ENCODE measurements at regions not wholly inside any gene's neighbourhood (a gene's known extent, or its start where the extent isn't known, plus 50 kb on each side); places are given as distances from the start of the nearest gene placed in this dataset.

DNA sequence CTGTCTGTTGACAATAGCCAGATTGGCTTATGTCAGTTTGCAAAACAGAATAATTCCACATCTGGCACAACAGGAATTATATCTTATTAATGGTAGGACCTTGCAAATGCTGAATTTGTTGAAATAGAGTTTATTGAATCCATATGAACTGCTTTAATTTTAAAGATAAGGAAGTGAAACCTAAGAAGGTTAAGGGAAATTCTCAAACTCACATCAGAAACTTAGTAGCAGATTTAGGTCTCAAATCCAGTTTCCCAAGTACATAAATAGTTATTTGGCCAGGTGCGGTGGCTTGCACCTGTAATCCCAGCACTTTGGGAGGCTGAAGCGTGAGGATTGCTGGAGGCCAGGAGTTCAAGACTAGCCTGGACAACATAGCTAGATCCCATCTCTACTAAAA, 117.1 kb downstream of the HNRNPD start:
- Histone ChIP-seq H3K4me3 (no peak overlapping the region), H3K9ac (ENCODE audit: low read depth in 2 of 2, low read length in 2 of 2) (no peak overlapping the region), H3K4me1 (no peaks in the 10 kb centered on the region), H3K27ac (no peak overlapping the region), H3K36me3 (no peaks in the 10 kb centered on the region), H3K27me3 (no peaks in the 10 kb centered on the region), H3K9me3 (no peaks in the 10 kb centered on the region)
- no peak for DNase-seq
- TF ChIP-seq, protein P1, sequence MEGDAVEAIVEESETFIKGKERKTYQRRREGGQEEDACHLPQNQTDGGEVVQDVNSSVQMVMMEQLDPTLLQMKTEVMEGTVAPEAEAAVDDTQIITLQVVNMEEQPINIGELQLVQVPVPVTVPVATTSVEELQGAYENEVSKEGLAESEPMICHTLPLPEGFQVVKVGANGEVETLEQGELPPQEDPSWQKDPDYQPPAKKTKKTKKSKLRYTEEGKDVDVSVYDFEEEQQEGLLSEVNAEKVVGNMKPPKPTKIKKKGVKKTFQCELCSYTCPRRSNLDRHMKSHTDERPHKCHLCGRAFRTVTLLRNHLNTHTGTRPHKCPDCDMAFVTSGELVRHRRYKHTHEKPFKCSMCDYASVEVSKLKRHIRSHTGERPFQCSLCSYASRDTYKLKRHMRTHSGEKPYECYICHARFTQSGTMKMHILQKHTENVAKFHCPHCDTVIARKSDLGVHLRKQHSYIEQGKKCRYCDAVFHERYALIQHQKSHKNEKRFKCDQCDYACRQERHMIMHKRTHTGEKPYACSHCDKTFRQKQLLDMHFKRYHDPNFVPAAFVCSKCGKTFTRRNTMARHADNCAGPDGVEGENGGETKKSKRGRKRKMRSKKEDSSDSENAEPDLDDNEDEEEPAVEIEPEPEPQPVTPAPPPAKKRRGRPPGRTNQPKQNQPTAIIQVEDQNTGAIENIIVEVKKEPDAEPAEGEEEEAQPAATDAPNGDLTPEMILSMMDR (IDR thresholded peaks at IDR 0.05) = no peak
- intact Hi-C loops (cut with DNase I) = no loop called here

DNA sequence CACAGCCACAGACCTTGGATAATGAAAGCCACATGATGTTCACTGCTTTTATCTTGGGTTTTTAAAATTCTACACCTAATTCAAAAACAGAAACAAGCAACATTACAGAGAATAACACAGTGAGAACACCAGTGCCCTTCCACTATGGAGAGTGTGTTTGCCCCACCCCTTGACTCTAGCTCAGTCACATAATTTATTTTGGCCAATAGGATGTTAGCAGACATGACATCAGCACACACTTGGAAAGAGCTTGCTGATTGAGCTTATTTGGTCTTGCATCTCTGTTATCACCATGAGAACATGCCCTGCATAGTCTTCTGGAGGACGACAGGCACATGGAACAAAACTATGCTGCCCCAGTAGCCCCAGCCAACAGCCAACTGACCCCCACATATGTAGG, 118.1 kb downstream of the HNRNPD start:
- intact Hi-C loops (cut with DNase I) = no loop called here
- Histone ChIP-seq H3K4me3 (no peak overlapping the region), H3K36me3 (no peaks in the 10 kb centered on the region), H3K9ac (ENCODE audit: low read depth in 2 of 2, low read length in 2 of 2) (no peak overlapping the region), H3K9me3 (no peaks in the 10 kb centered on the region), H3K4me1 (no peaks in the 10 kb centered on the region), H3K27me3 (no peaks in the 10 kb centered on the region), H3K27ac (no peak overlapping the region)
- DNase-seq = no peak
- TF ChIP-seq, protein P1 (IDR thresholded peaks at IDR 0.05) = no peak

GRCh38 chr4:82248903-82249632, 124.7 kb downstream of the HNRNPD start:
- intact Hi-C loops (cut with DNase I) = no loop called here
- Histone ChIP-seq H3K27me3 (no peaks in the 10 kb centered on the region), H3K4me3 (no peak overlapping the region), H3K36me3 (no peaks in the 10 kb centered on the region), H3K27ac (no peak overlapping the region), H3K9ac (ENCODE audit: low read depth in 2 of 2, low read length in 2 of 2) (no peak overlapping the region), H3K9me3 (no peaks in the 10 kb centered on the region), H3K4me1 (no peaks in the 10 kb centered on the region)
- no peak for DNase-seq
- TF ChIP-seq, protein P1 (IDR thresholded peaks at IDR 0.05) = no peak

GRCh38 chr4:82247629-82248028, 126.2 kb downstream of the HNRNPD start:
- no peak for DNase-seq
- H3K36me3 ChIP-seq = no peaks in the 10 kb centered on the region
- intact Hi-C loops (cut with DNase I) = no loop called here
- no peak overlapping the region for H3K4me3 ChIP-seq
- H3K27ac ChIP-seq = no peak overlapping the region
- H3K9me3 ChIP-seq = no peaks in the 10 kb centered on the region
- no peaks in the 10 kb centered on the region for H3K4me1 ChIP-seq
- no peak overlapping the region for H3K9ac ChIP-seq (ENCODE audit: low read depth in 2 of 2, low read length in 2 of 2)
- no peaks in the 10 kb centered on the region for H3K27me3 ChIP-seq
- TF ChIP-seq, protein P1 (IDR thresholded peaks at IDR 0.05) = no peak

- intact Hi-C loops (cut with DNase I) = no loop called here
- H3K9me3 ChIP-seq = no peaks in the 10 kb centered on the region
- H3K27me3 ChIP-seq = no peaks in the 10 kb centered on the region
- no peaks in the 10 kb centered on the region for H3K4me1 ChIP-seq
- H3K27ac ChIP-seq = no peak overlapping the region
- TF ChIP-seq, protein P1 (IDR thresholded peaks at IDR 0.05) = no peak
- no peak for DNase-seq
- H3K9ac ChIP-seq (ENCODE audit: low read depth in 2 of 2, low read length in 2 of 2) = no peak overlapping the region
- no peak overlapping the region for H3K4me3 ChIP-seq
- H3K36me3 ChIP-seq = no peaks in the 10 kb centered on the region
These were observed 126.6 kb downstream of the HNRNPD start for GRCh38 chr4:82247171-82247570.

Data from colonic mucosa (tissue), 4 donors.